Aorta (tissue), 5 donors: ENCODE measurements at regions not wholly inside any gene's neighbourhood (a gene's known extent, or its start where the extent isn't known, plus 50 kb on each side); places are given as distances from the start of the nearest gene placed in this dataset.

ENCODE experiments used
- ATAC-seq: fragments of 200-7000 bp; cut with Tn5 transposase; one replicate; pipeline ENCODE4 v1.9.1; 2022; ENCODE audit warnings: moderate library complexity; ENCODE audit not compliant: low FRiP score
- DNase-seq, 2 donors: peaks; one replicate each; pipeline ENCODE4 v3.0.0-alpha.2; 2020
- H3K27ac ChIP-seq, 2 donors: one replicate each; pipeline ENCODE4 v1.5.1; 2013; ENCODE audit warnings: low read length in 2 of 2, mild to moderate bottlenecking in 2 of 2, moderate library complexity in 2 of 2, control low read depth in 1 of 2, inconsistent platforms in 1 of 2, low read depth in 1 of 2
- H3K27me3 ChIP-seq, 2 donors: one replicate each; pipeline ENCODE4 v1.6.1; 2013; ENCODE audit warnings: control low read depth in 1 of 2, low read length in 1 of 2, mild to moderate bottlenecking in 1 of 2, moderate library complexity in 1 of 2; ENCODE audit not compliant: insufficient read depth in 2 of 2, control insufficient read depth in 1 of 2
- H3K36me3 ChIP-seq, 2 donors: one replicate each; pipeline ENCODE4 v1.6.1; 2013; ENCODE audit warnings: control low read depth in 1 of 2, low read length in 1 of 2, mild to moderate bottlenecking in 1 of 2; ENCODE audit not compliant: insufficient read depth in 2 of 2, control insufficient read depth in 1 of 2
- H3K4me1 ChIP-seq, 2 donors: one replicate each; pipeline ENCODE4 v1.6.1; 2013; ENCODE audit warnings: low read length in 2 of 2, control low read depth in 1 of 2, mild to moderate bottlenecking in 1 of 2, moderate library complexity in 1 of 2; ENCODE audit not compliant: insufficient read depth in 2 of 2, control insufficient read depth in 1 of 2
- H3K4me3 ChIP-seq, 2 donors: one replicate each; pipeline ENCODE4 v1.5.1; 2013; ENCODE audit warnings: low read length in 2 of 2, control low read depth in 1 of 2, mild to moderate bottlenecking in 1 of 2
- H3K9me3 ChIP-seq: one replicate; pipeline ENCODE4 v1.6.1; 2013; ENCODE audit warnings: mild to moderate bottlenecking, low read length; ENCODE audit not compliant: control insufficient read depth
- WGBS, 2 donors: extraction: QIAGEN DNeasy Blood & Tissue Kit; methylation state at CpG; one replicate each; pipeline ENCODE4 v1.1.7; 2013; 5-methylcytosine and 5-hydroxymethylcytosine counted together
- intact Hi-C, 2 donors: fragments of 100-400 bp; cut with DNase I; formaldehyde crosslinking; loops; one replicate each; pipeline versions ENCODE4 v1.14.2 to v1.15.0; 2022
- donor health status: healthy with polysubstance abuse.
- donor health status: Bipolar disorder and iron deficiency.
- donor health status: DM: no; HTN: no; CAD: no.
- donor health status: DM: no; HTN: no; CAD: no.
- donor health status: DM: yes; HTN: yes; CAD: no.

DNA sequence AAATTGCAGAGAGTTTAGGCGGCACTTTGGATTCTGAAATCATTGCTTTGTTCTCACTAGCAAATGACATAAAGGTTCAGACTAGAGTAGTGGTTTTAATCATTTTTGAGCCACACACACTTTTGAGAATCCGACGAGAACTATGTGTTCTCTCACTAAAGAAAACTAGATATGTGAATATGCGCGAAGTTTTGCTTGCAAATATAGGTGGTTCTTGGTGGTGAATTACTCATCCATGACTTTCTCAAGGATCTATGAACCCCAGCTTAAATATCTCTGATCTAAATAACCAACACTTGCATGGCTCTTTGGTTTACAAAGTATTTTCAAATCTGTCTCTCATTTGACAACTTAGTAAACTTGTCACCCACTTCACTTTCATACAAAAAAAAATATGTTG lies 54.8 kb downstream of the NOG start:
- Histone ChIP-seq H3K27ac (no peak overlapping the region), H3K4me3 (no peak overlapping the region), H3K9me3 (no peaks in the 10 kb centered on the region), H3K36me3 (no peaks in the 10 kb centered on the region), H3K4me1 (no peaks in the 10 kb centered on the region), H3K27me3 (no peaks in the 10 kb centered on the region)
- DNase-seq (no peak), ATAC-seq (no peak)
- intact Hi-C loops, result no loop called here
- WGBS, 2 donors, result 65 to 77% methylated on average over 5 of the region's 5 CpGs

DNA sequence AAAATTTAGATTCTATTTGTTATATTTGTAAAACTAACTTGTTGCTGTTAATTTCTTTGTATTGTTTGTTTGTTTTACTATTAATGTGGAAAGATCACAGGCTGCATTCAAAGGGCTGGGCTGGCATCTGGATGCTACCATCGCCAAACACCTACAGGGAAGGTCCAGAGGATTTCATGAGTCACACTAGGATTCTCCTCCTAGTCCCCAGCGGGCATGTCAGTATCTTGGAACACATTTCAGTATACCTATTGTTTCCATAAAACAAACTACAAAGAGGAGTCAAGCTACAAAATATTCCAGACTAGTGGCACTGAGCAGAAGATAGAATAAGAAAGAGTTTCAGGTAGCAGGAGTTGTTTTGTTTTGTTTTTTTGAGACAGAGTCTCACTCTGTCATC lies 55.3 kb downstream of the NOG start:
- 78 to 79% methylated on average over 2 of the region's 2 CpGs for WGBS, 2 donors
- Histone ChIP-seq H3K27ac (no peak overlapping the region), H3K4me1 (no peaks in the 10 kb centered on the region), H3K27me3 (no peaks in the 10 kb centered on the region), H3K36me3 (no peaks in the 10 kb centered on the region), H3K9me3 (no peaks in the 10 kb centered on the region), H3K4me3 (no peak overlapping the region)
- DNase-seq (no peak), ATAC-seq (no peak)
- intact Hi-C loops, result no loop called here

DNA sequence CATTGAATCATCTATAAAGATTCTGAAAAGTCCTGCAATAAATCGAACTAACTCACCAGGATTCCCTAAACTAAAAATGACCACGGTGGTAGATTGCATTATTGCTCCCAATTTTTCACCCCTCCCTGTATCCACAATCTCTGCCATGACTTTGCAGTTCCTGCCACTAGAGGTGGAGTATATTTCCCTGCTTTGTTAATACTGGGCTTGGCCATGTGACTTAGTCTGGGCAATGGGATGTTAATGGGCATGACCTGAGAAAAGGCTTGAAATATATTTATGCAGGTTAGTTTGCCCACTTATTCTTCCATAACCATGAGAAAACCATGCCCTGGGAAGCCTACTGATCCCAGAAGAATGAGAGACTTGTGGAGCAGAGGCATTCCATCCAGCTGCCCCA lies 59.1 kb downstream of the NOG start:
- Histone ChIP-seq H3K36me3 (no peaks in the 10 kb centered on the region), H3K4me1 (no peaks in the 10 kb centered on the region), H3K27ac (no peak overlapping the region), H3K9me3 (peaks cover 4% of the 10 kb centered on the region), H3K27me3 (no peaks in the 10 kb centered on the region), H3K4me3 (no peak overlapping the region)
- no peak for ATAC-seq
- intact Hi-C loops, result no loop called here
- 19 to 28% methylated on average over 2 of the region's 2 CpGs for WGBS, 2 donors
- DNase-seq, result no peak

DNA sequence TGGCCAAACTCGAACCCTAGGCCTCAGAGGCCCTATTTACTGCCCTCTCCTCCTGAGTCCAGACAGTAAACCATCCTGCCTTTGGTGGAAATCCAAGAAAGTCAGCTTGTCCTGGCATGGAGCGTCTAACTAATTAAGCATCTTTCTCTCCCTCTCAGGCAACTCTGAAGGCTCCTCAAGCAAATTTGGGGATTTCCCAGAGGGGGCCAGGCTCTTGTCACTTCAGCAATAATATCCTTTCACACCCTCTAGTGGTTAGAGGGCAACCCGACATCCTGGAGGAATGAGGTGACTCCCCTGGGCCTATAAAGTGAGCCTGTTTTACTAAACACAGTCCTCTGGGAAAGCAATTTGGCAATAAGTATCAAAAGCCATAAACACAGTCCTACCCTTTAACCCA lies 60.4 kb downstream of the NOG start:
- ATAC-seq, result no peak

DNA sequence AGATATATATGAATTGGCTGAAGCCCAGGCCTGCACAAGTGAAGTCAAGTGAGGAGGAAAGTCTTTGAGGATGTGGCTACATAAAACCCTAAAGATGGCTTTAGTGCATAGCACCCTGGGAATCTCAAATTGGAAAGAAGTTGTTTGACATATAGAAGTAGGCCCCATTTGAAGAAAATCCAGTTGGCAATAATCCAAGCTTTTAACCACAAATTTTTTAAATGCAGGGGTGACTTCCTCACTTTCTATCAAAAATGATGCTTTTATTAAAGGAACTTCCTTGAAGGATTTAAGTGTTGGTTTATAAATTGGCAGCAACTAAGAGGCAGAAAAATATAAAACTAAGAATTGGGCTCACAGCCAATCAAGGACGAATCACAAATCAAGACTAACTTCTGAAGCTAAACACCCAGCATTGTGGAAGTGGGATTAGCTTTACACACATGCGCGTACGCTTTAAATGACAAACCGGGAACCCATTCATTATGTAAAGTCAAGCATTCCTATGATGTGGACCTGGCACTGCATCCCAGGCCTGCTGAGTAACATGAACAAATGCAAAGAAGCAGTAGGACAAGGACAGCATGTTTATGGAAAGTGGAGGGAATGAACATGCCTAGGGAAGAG lies 63.3 kb downstream of the NOG start:
- 29 to 44% methylated on average over 5 of the region's 5 CpGs for WGBS, 2 donors
- ATAC-seq, result no peak
- DNase-seq, result no peak
- Histone ChIP-seq H3K27ac (no peak overlapping the region), H3K36me3 (no peaks in the 10 kb centered on the region), H3K9me3 (peaks cover 6% of the 10 kb centered on the region), H3K4me3 (no peak overlapping the region), H3K27me3 (no peaks in the 10 kb centered on the region), H3K4me1 (no peaks in the 10 kb centered on the region)
- intact Hi-C loops, result no loop called here

More for the DNA sequence above, 60.4 kb downstream of the NOG start:
- whole genome bisulfite sequencing, 2 donors, result 45 to 48% methylated on average over 3 of the region's 3 CpGs
- no peak for DNase-seq
- intact Hi-C loops, result no loop called here
- Histone ChIP-seq H3K9me3 (peaks cover 6% of the 10 kb centered on the region), H3K27me3 (no peaks in the 10 kb centered on the region), H3K27ac (no peak overlapping the region), H3K36me3 (no peaks in the 10 kb centered on the region), H3K4me3 (no peak overlapping the region), H3K4me1 (no peaks in the 10 kb centered on the region)

DNA sequence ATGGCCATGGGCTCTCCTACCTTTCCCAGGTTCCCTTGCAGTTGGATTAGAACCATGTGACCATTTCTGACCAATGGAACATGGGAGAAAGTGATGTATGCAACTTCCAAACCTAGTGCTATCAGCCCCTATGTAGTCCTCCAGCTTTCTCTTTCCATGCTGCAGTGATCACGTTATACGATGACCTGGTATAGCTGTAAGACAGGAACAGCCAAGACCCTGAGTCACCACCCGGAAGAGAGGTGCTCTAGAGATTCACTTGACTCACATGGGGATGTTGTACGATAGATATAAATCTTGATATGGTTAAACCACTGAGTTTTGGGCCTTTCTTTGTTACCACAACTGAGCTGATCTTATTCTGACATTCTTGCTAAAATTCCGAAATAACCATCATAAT lies 65.1 kb downstream of the NOG start:
- no peak for DNase-seq
- Histone ChIP-seq H3K4me1 (no peaks in the 10 kb centered on the region), H3K9me3 (peaks cover 6% of the 10 kb centered on the region), H3K27ac (no peak overlapping the region), H3K36me3 (no peaks in the 10 kb centered on the region), H3K27me3 (no peaks in the 10 kb centered on the region), H3K4me3 (no peak overlapping the region)
- 94 to 97% methylated on average over 5 of the region's 5 CpGs for WGBS, 2 donors
- intact Hi-C loops, result no loop called here
- no peak for ATAC-seq

DNA sequence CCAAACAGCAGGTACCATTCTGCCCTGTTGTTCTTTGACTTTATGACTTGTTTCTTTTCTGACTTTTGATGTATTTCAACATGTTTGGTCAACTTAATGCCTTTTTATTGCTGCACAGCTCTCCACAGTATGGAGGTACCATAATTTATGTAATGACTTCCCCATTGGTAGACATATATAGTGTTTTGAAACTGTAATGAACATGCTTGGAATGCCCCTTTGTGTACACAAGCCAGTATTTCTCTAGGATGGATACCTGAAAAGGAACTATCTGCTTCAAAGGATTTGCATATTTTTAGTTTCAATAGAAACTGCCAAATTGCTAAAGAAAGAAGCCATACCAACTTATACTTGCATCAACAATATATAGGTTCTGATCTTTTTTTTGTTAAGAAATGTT lies 66.1 kb downstream of the NOG start:
- intact Hi-C loops, result no loop called here
- ATAC-seq, result no peak
- no peak for DNase-seq

DNA sequence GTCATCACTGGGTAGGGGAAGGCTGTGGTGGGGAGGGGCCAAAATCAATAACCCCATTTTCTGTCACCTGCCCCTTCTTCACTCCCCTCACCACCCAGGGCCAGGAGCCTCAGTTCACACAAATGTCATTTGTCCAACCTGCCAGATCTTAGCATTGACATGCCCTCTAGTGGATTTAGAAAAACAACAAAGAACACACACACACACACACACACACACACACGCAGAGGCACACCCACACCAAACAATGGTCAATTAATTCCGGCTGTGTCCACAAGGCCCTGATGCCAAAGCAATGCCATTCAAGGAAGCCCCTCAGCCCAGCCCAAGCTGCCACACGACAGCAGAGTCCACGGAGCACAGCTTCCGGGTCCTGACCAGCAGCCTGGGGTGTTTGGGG lies 68.4 kb downstream of the NOG start:
- Histone ChIP-seq H3K27ac (no peak overlapping the region), H3K36me3 (no peaks in the 10 kb centered on the region), H3K4me3 (no peak overlapping the region), H3K27me3 (no peaks in the 10 kb centered on the region), H3K4me1 (no peaks in the 10 kb centered on the region), H3K9me3 (peaks cover 5% of the 10 kb centered on the region)
- WGBS, 2 donors, result 77 to 87% methylated on average over 5 of the region's 5 CpGs
- ATAC-seq (no peak), DNase-seq (no peak)
- intact Hi-C loops, result no loop called here

More for the DNA sequence above, 66.1 kb downstream of the NOG start:
- Histone ChIP-seq H3K4me1 (no peaks in the 10 kb centered on the region), H3K27me3 (no peaks in the 10 kb centered on the region), H3K4me3 (no peak overlapping the region), H3K27ac (no peak overlapping the region), H3K9me3 (peaks cover 6% of the 10 kb centered on the region), H3K36me3 (no peaks in the 10 kb centered on the region)

DNA sequence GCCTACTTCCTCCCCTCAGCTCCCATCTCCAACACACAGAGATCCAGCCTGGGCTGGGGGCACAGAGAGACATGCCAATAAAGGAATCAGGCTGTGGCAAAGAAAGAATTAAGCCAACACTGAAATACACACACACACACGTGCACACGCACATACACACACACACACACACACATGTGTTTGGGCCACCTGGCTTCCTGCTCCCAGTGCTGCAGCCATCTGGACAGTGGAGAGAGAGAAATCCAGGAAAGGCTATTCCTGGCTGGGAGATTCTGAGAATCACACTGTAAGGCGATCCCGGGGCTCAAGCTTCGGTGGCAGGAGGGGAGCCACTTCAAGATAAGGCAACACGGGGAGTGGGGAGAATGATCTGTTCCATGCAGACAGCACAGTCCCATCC lies 72.4 kb downstream of the NOG start:
- Histone ChIP-seq H3K36me3 (no peaks in the 10 kb centered on the region), H3K27ac (no peak overlapping the region), H3K4me1 (no peaks in the 10 kb centered on the region), H3K9me3 (peaks cover 3% of the 10 kb centered on the region), H3K4me3 (no peak overlapping the region), H3K27me3 (no peaks in the 10 kb centered on the region)
- 37 to 39% methylated on average over 6 of the region's 6 CpGs for WGBS, 2 donors
- DNase-seq (no peak), ATAC-seq (peak; percentile 8)
- intact Hi-C loops, result no loop called here
